PC-3 (cell line): ENCODE measurements at regions not wholly inside any gene's neighbourhood (a gene's known extent, or its start where the extent isn't known, plus 50 kb on each side); places are given as distances from the start of the nearest gene placed in this dataset.

Experiments used
- CTCF ChIP-seq: fragments of 300-600 bp; sonication (generic); conservative IDR thresholded peaks from 2 replicates; pipeline ENCODE4 v1.5.1; 2017; ENCODE audit warnings: antibody characterized with exemption, low read depth, mild to moderate bottlenecking, low read length
- EZH2 ChIP-seq: fragments of 300-600 bp; sonication (generic); IDR thresholded peaks from one replicate; pipeline ENCODE4 v1.6.1; 2017; ENCODE audit warnings: antibody characterized with exemption, mild to moderate bottlenecking, low read length; ENCODE audit not compliant: unreplicated experiment

GRCh38 chr2:211162911-211163310 is 606.5 kb downstream of the CPS1 start:
- no peak for TF ChIP-seq CTCF
- no peak for TF ChIP-seq EZH2
